LHCN-M2 (cell line): ENCODE measurements at regions not wholly inside any gene's neighbourhood (a gene's known extent, or its start where the extent isn't known, plus 50 kb on each side); places are given as distances from the start of the nearest gene placed in this dataset.

Experiments
- DNase-seq: peaks from one replicate; pipeline ENCODE4 v3.0.0-alpha.2; 2012; ENCODE audit warnings: low read depth

GRCh38 chr1:13878021-13878420 lies 178.0 kb downstream of the PRDM2 start:
- no peak for DNase-seq

GRCh38 chr1:13878451-13878850 lies 178.5 kb downstream of the PRDM2 start:
- DNase-seq: no peak

- DNase-seq: no peak
Observed at GRCh38 chr1:13881385-13882088, 181.5 kb downstream of the PRDM2 start.

GRCh38 chr1:13888351-13888986 lies 188.5 kb downstream of the PRDM2 start:
- no peak for DNase-seq

GRCh38 chr1:13889495-13889894 lies 189.5 kb downstream of the PRDM2 start:
- DNase-seq: no peak

GRCh38 chr1:13890766-13891165 lies 190.8 kb downstream of the PRDM2 start:
- DNase-seq: no peak

- DNase-seq: no peak
Observed at GRCh38 chr1:13892198-13892597, 192.2 kb downstream of the PRDM2 start.

GRCh38 chr1:13892671-13893325 lies 192.8 kb downstream of the PRDM2 start:
- no peak for DNase-seq

- no peak for DNase-seq
Observed at GRCh38 chr1:13893409-13893821, 193.4 kb downstream of the PRDM2 start.

- DNase-seq: no peak
Observed at GRCh38 chr1:13896932-13897331, 196.9 kb downstream of the PRDM2 start.

GRCh38 chr1:13898406-13898805 lies 198.4 kb downstream of the PRDM2 start:
- no peak for DNase-seq

GRCh38 chr1:13899856-13900255 lies 199.9 kb downstream of the PRDM2 start:
- peak; percentile 34 for DNase-seq

GRCh38 chr1:13900583-13900982 lies 200.6 kb downstream of the PRDM2 start:
- no peak for DNase-seq

- no peak for DNase-seq
Observed at GRCh38 chr1:13901039-13901438, 201.1 kb downstream of the PRDM2 start.

GRCh38 chr1:13901597-13901996 lies 201.6 kb downstream of the PRDM2 start:
- no peak for DNase-seq

GRCh38 chr1:13908128-13908527 lies 208.1 kb downstream of the PRDM2 start:
- DNase-seq: no peak

- DNase-seq: no peak
Observed at GRCh38 chr1:13911697-13912619, 212.0 kb downstream of the PRDM2 start.

- no peak for DNase-seq
Observed at GRCh38 chr1:13913396-13913795, 213.4 kb downstream of the PRDM2 start.

- no peak for DNase-seq
Observed at GRCh38 chr1:13916530-13916929, 216.5 kb downstream of the PRDM2 start.

- no peak for DNase-seq
Observed at GRCh38 chr1:13917607-13918006, 217.6 kb downstream of the PRDM2 start.

- DNase-seq: no peak
Observed at GRCh38 chr1:13918862-13919261, 218.9 kb downstream of the PRDM2 start.

GRCh38 chr1:13921190-13921589 lies 221.2 kb downstream of the PRDM2 start:
- DNase-seq: no peak
